ENCODE measurements at regions not wholly inside any gene's neighbourhood (a gene's known extent, or its start where the extent isn't known, plus 50 kb on each side); places are given as distances from the start of the nearest gene placed in this dataset.

GRCh38 chr3:76324101-76324500 lies 538.8 kb upstream of the ZNF717 start:
- TF ChIP-seq, protein P1, sequence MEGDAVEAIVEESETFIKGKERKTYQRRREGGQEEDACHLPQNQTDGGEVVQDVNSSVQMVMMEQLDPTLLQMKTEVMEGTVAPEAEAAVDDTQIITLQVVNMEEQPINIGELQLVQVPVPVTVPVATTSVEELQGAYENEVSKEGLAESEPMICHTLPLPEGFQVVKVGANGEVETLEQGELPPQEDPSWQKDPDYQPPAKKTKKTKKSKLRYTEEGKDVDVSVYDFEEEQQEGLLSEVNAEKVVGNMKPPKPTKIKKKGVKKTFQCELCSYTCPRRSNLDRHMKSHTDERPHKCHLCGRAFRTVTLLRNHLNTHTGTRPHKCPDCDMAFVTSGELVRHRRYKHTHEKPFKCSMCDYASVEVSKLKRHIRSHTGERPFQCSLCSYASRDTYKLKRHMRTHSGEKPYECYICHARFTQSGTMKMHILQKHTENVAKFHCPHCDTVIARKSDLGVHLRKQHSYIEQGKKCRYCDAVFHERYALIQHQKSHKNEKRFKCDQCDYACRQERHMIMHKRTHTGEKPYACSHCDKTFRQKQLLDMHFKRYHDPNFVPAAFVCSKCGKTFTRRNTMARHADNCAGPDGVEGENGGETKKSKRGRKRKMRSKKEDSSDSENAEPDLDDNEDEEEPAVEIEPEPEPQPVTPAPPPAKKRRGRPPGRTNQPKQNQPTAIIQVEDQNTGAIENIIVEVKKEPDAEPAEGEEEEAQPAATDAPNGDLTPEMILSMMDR (IDR thresholded peaks at IDR 0.05; ENCODE audit: insufficient read depth, low read depth, low read length) = no peak
- no peak for DNase-seq (ENCODE audit: low read depth)

DNA sequence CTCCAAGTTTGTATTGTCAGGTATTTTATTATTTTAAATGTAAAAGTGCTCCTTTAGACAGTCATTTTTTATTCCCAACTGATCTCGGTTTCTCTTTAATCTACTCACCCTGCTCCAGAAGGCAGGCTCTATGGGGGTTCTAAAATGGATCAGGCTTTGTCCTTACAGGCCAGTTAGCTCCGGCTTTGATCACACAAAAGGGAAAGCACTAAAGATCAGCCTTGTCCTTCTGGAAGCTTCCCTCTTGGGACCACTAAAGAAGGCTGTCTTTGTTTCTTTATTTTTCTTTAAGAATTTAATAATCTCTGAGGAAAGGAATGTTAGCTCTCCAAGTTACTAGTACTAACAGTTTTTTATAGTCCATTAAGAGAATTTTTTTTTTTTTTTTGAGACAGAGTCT lies 560.5 kb upstream of the ZNF717 start:
- H3K4me3 ChIP-seq (ENCODE audit: low read depth, low read length) = no peak overlapping the region
- TF ChIP-seq, protein P1 (IDR thresholded peaks at IDR 0.05; ENCODE audit: insufficient read depth, low read depth, low read length) = no peak
- no peak for DNase-seq (ENCODE audit: low read depth)

More at GRCh38 chr3:76324101-76324500, 538.8 kb upstream of the ZNF717 start:
- H3K4me3 ChIP-seq (ENCODE audit: low read depth, low read length) = no peak overlapping the region

DNA sequence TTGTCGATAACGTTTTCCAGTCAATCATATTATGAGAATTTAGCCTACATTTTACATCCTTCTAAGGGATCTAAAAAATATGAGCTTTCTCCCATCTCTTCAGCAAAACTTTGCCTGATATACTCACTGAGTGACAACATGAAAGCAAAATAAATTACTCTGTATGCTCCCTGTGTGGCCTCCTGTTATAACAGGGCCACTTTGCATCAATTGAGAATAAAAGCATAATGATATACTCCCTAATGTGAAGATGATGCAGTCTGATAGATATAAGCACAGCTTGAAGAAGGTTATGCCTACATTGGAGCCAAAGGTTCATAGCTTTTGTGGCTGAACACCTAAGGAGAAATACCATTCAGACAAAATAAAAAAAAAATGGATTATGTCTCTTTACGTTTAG lies 561.3 kb upstream of the ZNF717 start:
- no peak overlapping the region for H3K4me3 ChIP-seq (ENCODE audit: low read depth, low read length)
- TF ChIP-seq, protein P1 (IDR thresholded peaks at IDR 0.05; ENCODE audit: insufficient read depth, low read depth, low read length) = no peak

DNA sequence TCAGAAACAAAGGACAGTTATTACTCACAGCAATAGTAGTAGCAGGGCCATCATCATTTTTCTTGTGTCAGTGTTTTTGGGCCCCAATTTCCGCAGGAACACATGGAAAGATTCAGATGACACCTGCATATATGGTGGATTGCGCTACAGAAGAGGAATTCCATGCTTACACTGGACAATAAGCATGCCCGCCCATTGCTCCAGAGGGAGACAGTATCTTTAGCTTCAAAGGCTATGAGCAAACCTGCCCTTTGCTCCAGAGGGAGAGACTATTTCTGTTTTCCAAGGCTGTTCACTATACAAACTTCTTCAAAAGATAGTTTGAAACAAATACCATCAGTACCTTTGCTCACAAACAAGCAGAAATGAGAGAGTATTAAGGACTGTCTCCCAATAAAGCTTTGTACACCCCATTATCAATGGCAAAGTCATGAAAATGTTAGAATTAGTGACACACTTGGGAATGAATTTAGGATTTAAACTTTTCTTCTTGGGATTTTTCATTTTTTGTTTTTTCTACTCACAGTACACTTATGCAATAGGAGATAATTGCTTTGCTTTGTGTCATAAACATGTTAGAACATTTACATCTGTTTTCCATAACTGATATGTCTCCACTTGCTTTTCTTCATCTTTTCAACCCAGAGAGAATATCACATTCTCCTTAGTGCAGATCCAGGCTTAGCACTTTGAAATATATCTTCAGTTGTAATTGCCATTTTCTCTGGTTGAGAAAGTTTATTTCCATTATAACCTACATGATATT lies 564.5 kb upstream of the ZNF717 start:
- TF ChIP-seq, protein P1 (IDR thresholded peaks at IDR 0.05; ENCODE audit: insufficient read depth, low read depth, low read length) = no peak
- no peak overlapping the region for H3K4me3 ChIP-seq (ENCODE audit: low read depth, low read length)
- no peak for DNase-seq (ENCODE audit: low read depth)

More for the DNA sequence above, 561.3 kb upstream of the ZNF717 start:
- DNase-seq (ENCODE audit: low read depth) = no peak

- TF ChIP-seq, protein P1 (IDR thresholded peaks at IDR 0.05; ENCODE audit: insufficient read depth, low read depth, low read length) = no peak
- DNase-seq (ENCODE audit: low read depth) = no peak
- no peak overlapping the region for H3K4me3 ChIP-seq (ENCODE audit: low read depth, low read length)
Measured at GRCh38 chr3:76352051-76352450, 566.7 kb upstream of the ZNF717 start.

DNA sequence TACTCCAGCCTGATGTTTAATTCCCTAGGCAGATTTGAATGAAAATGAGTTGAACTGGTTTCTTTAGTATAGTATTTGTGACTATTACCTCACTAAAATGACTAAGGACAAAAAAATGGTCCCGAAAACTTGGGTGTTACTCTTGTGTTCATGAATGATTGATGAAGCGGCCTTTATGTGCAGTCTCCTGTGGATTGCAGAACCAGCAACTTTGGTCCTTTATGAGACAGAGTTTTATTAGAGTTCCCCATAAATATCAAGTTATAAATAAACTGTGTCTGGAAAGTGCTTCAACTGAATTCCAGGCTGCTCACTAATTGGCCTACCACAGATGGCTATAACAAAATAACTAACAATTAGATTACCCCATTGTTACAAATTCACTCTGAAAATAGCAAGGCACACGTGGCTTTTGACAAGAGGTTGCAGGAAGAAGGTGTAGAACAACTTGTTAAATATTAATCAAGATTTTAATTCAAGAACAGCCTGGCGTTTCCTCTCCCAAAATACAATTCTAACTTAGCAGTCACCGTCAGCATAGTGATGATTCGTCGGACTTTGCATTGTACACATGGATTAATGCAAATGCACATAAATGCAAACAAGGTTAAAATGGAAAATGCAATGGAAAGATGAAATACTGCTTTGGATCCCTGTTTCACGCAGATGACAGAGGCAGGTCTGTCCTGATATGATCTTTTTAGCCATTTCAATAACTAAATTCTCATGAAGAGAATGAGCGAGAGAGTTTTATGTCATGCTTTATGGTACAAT lies 567.3 kb upstream of the ZNF717 start:
- TF ChIP-seq, protein P1 (IDR thresholded peaks at IDR 0.05; ENCODE audit: insufficient read depth, low read depth, low read length) = no peak
- DNase-seq (ENCODE audit: low read depth) = peak; percentile 6

More for the DNA sequence above, 567.3 kb upstream of the ZNF717 start:
- no peak overlapping the region for H3K4me3 ChIP-seq (ENCODE audit: low read depth, low read length)

Measured in fibroblast of villous mesenchyme (primary cell).